ENCODE measurements at regions not wholly inside any gene's neighbourhood (a gene's known extent, or its start where the extent isn't known, plus 50 kb on each side); places are given as distances from the start of the nearest gene placed in this dataset.

DNA sequence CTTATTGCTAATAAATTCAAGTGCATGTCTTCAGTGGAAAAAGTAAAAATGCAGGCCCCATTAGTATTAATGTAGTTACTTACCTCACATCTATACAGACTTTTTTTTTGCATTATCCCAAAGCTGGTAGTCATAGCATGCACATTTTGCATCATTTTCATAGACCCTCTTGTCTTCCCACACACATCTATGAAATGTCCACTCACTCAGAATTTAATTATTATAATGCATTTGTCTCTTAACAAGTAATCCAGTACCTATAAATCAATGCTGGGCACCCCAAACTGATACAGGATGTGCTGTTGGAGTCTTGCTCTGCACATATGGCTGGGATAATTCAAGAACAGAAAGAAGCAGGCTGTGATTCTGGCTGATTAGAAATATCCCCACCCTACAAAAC, 370.4 kb upstream of the FAT3 start:
- no peak overlapping the region for H3K27ac ChIP-seq
- no peaks in the 10 kb centered on the region for H3K4me1 ChIP-seq
- no peaks in the 10 kb centered on the region for H3K9me3 ChIP-seq

DNA sequence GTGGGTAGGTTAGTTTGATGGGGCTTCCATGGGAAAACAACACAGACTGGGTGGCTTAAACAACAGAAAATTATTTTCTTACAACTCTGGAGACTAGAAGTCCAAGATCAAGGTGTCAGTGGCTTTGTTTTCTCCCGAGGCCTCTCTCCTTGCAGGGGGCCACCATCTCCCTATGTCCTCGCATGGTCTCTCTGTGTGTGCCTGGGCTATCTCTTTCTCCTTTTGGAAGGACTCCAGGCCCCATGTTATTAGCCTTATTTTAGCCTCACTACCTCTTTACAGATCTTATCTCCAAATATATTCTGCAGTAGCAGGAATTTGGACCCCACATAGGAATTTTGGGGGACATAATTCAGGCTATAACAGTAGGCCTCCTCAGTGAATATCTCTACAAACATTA, 372.7 kb upstream of the FAT3 start:
- H3K27ac ChIP-seq, result no peak overlapping the region
- intact Hi-C loops (cut with DNase I; ENCODE audit: low total_unique reads), result no loop called here
- no peaks in the 10 kb centered on the region for H3K9me3 ChIP-seq
- DNase-seq, result no peak
- H3K4me3 ChIP-seq, result no peak overlapping the region
- no peaks in the 10 kb centered on the region for H3K36me3 ChIP-seq
- TF ChIP-seq, protein P1, sequence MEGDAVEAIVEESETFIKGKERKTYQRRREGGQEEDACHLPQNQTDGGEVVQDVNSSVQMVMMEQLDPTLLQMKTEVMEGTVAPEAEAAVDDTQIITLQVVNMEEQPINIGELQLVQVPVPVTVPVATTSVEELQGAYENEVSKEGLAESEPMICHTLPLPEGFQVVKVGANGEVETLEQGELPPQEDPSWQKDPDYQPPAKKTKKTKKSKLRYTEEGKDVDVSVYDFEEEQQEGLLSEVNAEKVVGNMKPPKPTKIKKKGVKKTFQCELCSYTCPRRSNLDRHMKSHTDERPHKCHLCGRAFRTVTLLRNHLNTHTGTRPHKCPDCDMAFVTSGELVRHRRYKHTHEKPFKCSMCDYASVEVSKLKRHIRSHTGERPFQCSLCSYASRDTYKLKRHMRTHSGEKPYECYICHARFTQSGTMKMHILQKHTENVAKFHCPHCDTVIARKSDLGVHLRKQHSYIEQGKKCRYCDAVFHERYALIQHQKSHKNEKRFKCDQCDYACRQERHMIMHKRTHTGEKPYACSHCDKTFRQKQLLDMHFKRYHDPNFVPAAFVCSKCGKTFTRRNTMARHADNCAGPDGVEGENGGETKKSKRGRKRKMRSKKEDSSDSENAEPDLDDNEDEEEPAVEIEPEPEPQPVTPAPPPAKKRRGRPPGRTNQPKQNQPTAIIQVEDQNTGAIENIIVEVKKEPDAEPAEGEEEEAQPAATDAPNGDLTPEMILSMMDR (IDR thresholded peaks at IDR 0.05), result no peak
- no peak for TF ChIP-seq POLR2A (IDR thresholded peaks at IDR 0.05)
- H3K4me1 ChIP-seq, result no peaks in the 10 kb centered on the region
- no peaks in the 10 kb centered on the region for H3K27me3 ChIP-seq

More for the DNA sequence above, 370.4 kb upstream of the FAT3 start:
- Histone ChIP-seq H3K36me3 (no peaks in the 10 kb centered on the region), H3K4me3 (no peak overlapping the region), H3K27me3 (no peaks in the 10 kb centered on the region)
- TF ChIP-seq POLR2A (IDR thresholded peaks at IDR 0.05), result no peak
- TF ChIP-seq, protein P1 (IDR thresholded peaks at IDR 0.05), result no peak
- intact Hi-C loops (cut with DNase I; ENCODE audit: low total_unique reads), result no loop called here
- no peak for DNase-seq

DNA sequence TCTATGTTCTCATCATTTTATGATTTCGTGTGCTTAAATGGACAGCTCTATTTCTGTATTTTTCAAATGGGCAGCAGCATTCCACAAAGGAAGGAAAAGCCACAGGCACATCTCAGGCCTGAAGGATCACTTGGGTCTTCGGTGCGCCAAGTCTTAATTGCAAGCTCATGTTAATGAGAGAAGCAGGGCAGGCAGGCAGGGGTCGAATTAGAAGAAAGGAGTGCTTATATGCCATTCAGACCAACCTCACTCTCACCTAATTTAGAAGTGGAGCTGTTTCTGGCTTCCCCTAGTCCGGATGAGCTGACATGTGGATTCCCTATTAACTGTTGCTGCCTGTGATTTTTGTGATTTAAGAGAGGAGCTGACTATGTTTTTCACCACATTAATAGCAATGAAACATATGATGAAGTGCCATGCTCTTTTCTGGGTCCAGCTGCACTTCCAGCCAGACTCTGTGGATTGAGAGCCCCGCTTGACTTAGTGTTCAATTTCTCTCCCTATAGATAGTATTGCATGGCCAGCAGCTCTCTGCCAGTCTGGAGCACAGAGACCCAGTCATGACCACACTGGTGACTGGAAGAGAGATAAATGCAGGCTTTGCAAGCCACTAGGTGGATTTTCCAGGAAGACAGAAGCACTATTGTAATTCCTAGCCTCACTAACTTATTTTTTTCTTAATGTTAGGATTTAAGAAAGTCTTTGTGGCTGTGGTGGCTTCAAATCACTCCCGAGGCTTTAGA, 373.9 kb upstream of the FAT3 start:
- no peak overlapping the region for H3K4me3 ChIP-seq
- TF ChIP-seq, protein P1 (IDR thresholded peaks at IDR 0.05), result no peak
- TF ChIP-seq POLR2A (IDR thresholded peaks at IDR 0.05), result no peak
- DNase-seq, result no peak
- intact Hi-C loops (cut with DNase I; ENCODE audit: low total_unique reads), result no loop called here
- no peaks in the 10 kb centered on the region for H3K36me3 ChIP-seq
- H3K27me3 ChIP-seq, result no peaks in the 10 kb centered on the region
- H3K27ac ChIP-seq, result no peak overlapping the region
- H3K4me1 ChIP-seq, result no peaks in the 10 kb centered on the region
- H3K9me3 ChIP-seq, result no peaks in the 10 kb centered on the region

DNA sequence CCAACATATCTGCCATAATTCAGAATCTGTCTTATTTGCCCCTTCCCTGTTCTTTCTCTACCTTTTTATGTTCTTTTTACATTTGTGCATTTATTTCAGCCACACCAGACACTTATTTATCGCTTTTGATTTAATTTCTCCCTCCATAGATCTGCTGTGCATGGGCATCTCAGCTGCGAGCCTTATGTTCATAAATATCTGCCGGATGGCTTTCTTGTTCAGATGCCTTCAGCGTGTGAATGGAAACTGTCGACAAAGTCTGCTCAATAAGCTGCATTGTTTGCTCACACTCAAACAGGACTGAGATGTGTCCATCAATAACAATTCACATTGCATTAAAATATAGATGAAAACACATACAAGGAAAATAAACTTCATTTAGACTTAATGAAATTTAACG, 374.6 kb upstream of the FAT3 start:
- H3K27ac ChIP-seq, result no peak overlapping the region
- no peaks in the 10 kb centered on the region for H3K9me3 ChIP-seq
- DNase-seq, result no peak
- no peak for TF ChIP-seq POLR2A (IDR thresholded peaks at IDR 0.05)
- TF ChIP-seq, protein P1 (IDR thresholded peaks at IDR 0.05), result no peak
- H3K4me1 ChIP-seq, result no peaks in the 10 kb centered on the region
- H3K36me3 ChIP-seq, result no peaks in the 10 kb centered on the region
- H3K27me3 ChIP-seq, result no peaks in the 10 kb centered on the region
- intact Hi-C loops (cut with DNase I; ENCODE audit: low total_unique reads), result no loop called here
- no peak overlapping the region for H3K4me3 ChIP-seq

DNA sequence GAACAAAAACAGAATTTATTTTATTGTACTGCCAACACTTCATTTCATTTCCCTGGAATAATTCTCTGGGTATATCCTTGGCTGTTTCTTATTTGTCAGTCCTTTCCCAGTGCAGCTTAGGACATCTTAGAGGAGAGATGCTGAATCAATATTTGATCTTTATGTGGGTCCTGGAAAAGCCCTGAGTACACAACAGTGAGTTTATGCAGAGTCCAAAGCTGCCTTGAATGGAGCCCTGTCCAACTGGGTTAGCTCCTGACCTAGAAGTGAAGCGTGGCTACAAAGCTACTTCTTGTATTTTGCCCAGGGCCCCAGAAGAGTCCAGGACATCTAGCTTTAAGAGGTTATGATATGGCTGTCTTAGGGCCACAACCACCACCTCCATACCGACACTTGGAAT, 378.0 kb upstream of the FAT3 start:
- Histone ChIP-seq H3K4me3 (no peak overlapping the region), H3K27me3 (no peaks in the 10 kb centered on the region), H3K9me3 (no peaks in the 10 kb centered on the region), H3K36me3 (no peaks in the 10 kb centered on the region), H3K27ac (no peak overlapping the region), H3K4me1 (no peaks in the 10 kb centered on the region)
- no peak for TF ChIP-seq POLR2A (IDR thresholded peaks at IDR 0.05)
- TF ChIP-seq, protein P1 (IDR thresholded peaks at IDR 0.05), result no peak
- DNase-seq, result no peak
- intact Hi-C loops (cut with DNase I; ENCODE audit: low total_unique reads), result no loop called here
